HG03354 (cell line): ENCODE measurements at regions not wholly inside any gene's neighbourhood (a gene's known extent, or its start where the extent isn't known, plus 50 kb on each side); places are given as distances from the start of the nearest gene placed in this dataset.

Experiments used
- ATAC-seq: cut with Tn5 transposase; IDR thresholded peaks from one replicate; pipeline ENCODE4 v1.9.1; 2021; ENCODE audit warnings: mild to moderate bottlenecking; ENCODE audit not compliant: unreplicated experiment, poor library complexity, severe bottlenecking

GRCh38 chr10:90352288-90352687 is 505.6 kb downstream of the HTR7 start:
- no peak for ATAC-seq

- no peak for ATAC-seq
Observed at GRCh38 chr10:90354914-90355313, 502.9 kb downstream of the HTR7 start.

DNA sequence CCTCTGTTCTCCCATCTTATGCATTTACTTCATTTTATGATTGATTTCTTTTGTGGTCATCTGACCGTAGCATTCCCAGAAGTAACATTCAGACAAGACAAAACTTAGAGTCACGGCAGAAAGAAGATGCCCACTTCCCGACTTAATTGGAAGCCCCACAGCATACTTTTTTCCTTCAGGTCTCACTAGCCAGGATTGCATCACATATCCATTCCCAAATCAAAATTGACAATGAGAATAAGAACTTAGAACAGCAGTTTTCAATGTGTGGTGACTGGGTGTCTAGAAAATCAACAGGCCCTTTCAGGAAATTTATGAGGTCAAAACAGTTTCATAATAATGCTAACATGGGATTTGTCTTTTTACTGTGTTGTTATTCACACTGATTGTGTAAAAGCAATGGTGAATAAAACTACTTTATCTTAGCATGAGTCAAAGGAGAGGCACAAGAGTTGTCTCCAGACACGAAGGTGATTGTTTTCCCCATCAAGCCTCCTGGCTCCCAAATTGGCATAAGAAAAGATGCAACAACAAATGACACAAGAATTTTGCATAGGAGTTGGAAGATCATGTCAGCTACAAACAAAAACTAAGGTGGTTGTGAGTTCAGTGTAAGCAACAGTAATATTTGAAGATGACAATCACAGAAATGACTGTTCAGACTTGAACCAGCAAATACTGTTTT is 493.9 kb downstream of the HTR7 start:
- ATAC-seq = no peak

DNA sequence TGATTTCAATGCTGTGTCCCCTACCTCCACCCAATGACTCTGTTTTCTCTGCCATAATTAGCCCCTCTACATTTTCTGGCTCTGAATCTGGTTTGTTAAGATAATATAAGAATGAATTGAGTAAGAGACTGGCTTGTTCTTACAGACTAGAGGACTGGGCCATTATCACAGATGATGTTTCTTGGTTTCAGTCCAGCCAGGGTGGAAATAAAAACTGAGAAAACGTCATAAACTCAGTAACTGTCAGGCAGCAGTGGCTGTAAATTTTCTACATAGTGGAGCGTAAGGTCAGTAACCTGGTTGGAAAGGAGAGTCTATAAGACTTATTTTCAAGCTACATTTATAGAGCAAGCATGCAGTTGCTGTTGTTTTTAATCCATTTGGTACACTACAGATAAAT is 485.4 kb downstream of the HTR7 start:
- ATAC-seq = no peak

DNA sequence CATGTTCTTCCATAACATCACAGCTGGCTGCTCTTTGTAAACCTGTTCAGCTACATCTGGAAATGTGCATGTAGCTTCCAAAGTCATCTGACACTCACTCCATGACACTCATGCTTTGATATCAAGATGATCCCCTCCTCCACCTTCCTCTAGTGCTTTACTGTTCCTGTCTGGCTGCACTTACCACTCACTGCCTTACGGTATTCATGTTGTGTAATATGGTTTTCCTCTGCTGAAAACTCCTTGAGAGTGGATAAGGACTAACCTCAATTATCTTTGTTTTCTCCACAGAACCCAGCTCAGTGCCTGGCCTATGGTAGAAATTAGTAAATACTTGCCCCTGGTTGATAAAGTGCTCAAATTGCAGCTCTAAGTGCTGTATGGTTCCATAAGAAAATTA is 483.9 kb downstream of the HTR7 start:
- no peak for ATAC-seq

DNA sequence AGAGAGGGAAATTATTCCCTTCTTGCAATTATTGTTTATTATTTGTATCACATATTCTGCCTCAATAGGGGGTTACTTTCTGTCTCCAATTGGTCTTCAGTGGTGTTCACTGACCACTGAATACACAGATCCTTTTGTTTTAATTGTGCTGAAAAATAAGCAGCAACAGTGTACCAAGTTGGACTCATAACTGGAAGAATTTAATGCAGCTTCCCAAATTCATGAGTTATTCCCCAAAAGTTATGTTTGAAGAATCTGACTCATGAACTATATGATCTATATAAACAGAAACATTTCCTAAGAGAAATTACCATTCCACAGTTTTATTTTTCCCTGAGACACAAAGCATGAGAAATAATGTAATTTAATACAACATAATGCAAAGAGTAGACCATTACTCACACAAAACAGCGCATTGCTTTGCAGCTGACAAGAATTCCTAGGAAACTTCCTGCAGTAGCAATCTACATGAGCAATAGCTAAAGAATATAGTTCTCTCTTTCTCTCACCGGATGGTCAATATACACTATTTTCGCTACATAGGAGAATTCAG is 479.2 kb downstream of the HTR7 start:
- ATAC-seq = no peak

DNA sequence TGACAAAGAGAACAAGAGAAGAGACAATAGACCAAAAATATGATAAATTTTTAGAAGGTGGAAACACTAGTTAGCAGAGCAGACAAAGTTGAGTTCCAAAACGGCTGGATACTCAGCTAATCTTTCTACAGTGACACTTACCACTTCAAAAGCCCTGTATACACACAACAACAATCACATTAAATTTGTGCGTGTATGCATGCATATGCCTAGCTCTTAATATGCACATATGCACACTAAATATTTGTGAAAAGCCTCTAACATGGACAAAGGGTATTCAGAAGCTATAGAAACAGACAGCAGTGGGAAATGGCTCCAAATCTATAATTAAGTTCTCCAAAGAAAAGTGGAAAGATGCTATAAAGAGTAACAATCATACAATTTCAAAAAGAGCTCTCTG is 476.4 kb downstream of the HTR7 start:
- no peak for ATAC-seq

DNA sequence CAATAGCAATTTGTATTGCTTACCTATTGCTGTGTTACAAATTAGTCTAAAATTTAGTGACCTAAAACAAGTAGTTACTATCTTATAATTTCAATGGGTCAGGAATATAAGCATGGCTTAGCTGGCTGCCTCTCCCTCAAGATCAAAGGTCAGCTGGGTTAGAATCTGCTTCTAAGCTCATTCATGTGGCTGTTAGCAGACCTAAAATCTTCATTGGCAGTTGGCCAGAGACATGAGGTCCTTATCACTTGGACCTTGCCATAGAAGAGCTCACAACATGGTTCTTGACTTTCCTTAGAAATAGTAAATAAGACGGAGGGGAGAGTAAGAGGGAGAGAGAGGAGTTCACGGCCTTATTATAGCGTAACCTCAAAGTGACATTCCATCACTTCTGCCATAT is 468.0 kb downstream of the HTR7 start:
- ATAC-seq = no peak

GRCh38 chr10:90394311-90394710 is 463.5 kb downstream of the HTR7 start:
- no peak for ATAC-seq

DNA sequence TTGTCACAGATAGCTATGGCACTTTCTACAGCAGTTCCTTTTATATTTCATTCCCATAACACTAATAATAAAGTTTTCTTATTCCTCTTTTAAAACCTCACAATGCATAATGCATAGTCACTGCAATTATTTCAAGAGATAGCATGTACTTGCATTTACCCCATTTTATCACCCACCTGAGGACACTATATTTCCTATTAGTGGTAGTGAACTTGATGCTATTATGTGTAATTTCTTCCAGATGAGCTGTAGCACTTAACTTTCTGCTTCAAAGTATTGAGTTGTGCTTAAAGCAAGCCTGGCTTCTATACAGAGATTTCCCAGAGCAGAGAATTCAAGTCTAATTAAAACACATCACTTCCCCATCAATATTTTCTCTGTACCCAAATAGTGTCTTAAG is 461.1 kb downstream of the HTR7 start:
- ATAC-seq = no peak

GRCh38 chr10:90398566-90398965 is 459.3 kb downstream of the HTR7 start:
- ATAC-seq = no peak

GRCh38 chr10:90399782-90400181 is 458.1 kb downstream of the HTR7 start:
- no peak for ATAC-seq

- ATAC-seq = no peak
Observed at GRCh38 chr10:90403211-90404000, 454.4 kb downstream of the HTR7 start.

GRCh38 chr10:90407131-90407530 is 450.7 kb downstream of the HTR7 start:
- ATAC-seq = no peak

- ATAC-seq = no peak
Observed at GRCh38 chr10:90407851-90408250, 450.0 kb downstream of the HTR7 start.

DNA sequence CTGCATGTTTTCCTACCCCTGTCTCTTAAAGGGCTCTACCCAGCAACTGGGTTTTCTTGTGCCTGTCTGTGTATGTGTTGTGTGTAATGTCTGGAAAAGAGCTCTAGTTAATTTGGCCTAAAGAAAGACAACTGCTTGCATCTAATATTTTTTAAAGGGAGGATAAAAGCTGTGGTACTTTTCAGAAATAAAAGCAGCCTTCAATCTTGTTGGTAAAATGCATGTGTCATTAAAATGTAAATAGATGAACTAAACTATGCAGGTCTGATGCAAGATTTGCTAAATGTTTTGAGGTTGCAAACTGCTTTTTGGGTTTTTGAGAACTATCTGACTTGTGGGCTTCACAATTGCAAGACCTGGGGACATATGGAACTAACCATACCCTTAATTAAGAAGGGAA is 445.3 kb downstream of the HTR7 start:
- no peak for ATAC-seq

- ATAC-seq = no peak
Observed at GRCh38 chr10:90413196-90413595, 444.6 kb downstream of the HTR7 start.

DNA sequence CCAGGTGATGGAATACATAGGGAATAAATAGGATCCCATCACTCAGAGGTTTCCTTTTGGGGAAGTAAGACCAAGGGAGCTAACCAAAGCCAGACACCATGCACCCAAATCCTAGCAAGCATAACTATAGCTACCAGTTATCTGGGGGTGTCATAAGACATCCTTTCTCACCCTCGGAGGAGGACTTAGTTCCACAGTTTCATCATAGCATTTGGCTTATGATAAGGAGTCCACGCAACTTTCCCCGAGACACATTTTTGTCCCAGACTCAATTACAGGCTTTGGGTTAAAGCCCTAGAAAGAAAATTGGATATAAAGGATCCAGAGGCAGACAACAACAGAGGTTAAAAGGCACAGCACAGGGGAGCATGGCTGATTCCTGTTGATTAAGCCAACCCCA is 442.9 kb downstream of the HTR7 start:
- no peak for ATAC-seq

DNA sequence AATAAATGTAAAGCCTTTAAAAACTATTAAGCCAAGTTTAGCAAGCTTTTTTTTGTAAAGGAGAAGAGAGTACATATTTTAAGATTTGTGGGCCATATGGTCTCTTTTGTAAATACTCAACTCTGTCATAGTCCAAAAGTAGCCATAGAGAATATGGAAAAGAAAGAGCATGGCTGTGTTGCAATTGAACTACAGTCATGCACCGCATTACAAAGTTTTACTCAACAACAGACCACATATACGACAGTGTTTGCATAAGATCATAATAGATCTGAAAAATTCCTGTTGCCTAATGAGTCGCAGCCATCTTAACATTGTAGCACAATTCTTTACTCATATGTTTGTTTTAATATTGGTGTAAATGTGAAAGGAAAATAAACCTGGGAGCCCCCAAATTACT is 440.8 kb downstream of the HTR7 start:
- ATAC-seq = no peak

GRCh38 chr10:90417476-90418210 is 440.2 kb downstream of the HTR7 start:
- no peak for ATAC-seq
